OCI-LY1 (cell line): ENCODE measurements at regions not wholly inside any gene's neighbourhood (a gene's known extent, or its start where the extent isn't known, plus 50 kb on each side); places are given as distances from the start of the nearest gene placed in this dataset.

Source experiments
- CTCF ChIP-seq: fragments of 200-600 bp; sonication (generic), shearing (Covaris generic); IDR thresholded peaks from 2 replicates; pipeline ENCODE4 v1.5.1; 2017; ENCODE audit warnings: mild to moderate bottlenecking, antibody characterized with exemption, low read length, moderate library complexity, mixed read lengths
- EZH2 ChIP-seq: fragments of 200-600 bp; sonication (generic), shearing (Covaris generic); IDR thresholded peaks from 2 replicates; pipeline ENCODE4 v1.8.0; 2017; ENCODE audit warnings: borderline replicate concordance, mixed run types, mild to moderate bottlenecking, antibody characterized with exemption, low read length, moderate library complexity, mixed read lengths

DNA sequence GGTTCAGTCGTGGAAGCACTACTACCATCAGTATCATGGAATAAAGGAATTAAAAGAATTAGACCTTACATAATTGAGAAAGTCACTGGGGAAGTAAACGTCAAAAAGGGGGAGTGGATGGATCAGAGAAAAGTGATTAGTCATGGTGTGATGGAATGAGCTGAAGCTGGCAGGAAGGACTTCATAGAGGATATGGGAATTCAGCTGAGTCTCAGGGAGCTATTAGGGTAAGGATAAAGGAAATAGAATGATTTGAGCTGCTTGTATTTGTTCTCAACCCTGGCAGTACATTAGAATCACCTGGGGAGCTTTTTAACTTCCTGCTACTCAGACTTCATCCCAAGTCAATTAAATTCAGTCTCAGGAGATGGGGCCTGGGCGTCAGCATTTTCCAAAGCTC lies 53.4 kb upstream of the SETBP1 start:
- TF ChIP-seq CTCF (no peak), EZH2 (no peak)
